ENCODE measurements at regions not wholly inside any gene's neighbourhood (a gene's known extent, or its start where the extent isn't known, plus 50 kb on each side); places are given as distances from the start of the nearest gene placed in this dataset.

DNA sequence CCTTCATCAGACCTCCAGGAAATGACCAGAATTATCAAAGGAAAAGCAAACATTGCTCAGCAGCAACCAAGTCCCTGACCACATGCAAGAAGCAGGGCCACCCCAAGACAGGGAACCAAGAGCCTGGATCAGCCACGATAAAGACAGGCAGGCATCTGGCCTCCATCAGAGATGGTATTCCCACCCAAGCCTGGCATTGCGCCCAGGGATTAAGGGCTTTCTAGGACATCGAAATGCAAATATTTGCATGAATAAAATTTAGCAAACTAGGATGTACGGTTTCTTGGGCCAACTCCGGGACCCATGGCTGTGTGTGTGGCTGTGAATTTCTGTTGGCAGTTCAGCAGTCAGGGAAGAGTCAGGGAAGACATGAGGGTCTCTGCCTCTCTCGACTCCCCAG lies 241.4 kb upstream of the DYNLRB2 start:
- TF ChIP-seq, protein P1, sequence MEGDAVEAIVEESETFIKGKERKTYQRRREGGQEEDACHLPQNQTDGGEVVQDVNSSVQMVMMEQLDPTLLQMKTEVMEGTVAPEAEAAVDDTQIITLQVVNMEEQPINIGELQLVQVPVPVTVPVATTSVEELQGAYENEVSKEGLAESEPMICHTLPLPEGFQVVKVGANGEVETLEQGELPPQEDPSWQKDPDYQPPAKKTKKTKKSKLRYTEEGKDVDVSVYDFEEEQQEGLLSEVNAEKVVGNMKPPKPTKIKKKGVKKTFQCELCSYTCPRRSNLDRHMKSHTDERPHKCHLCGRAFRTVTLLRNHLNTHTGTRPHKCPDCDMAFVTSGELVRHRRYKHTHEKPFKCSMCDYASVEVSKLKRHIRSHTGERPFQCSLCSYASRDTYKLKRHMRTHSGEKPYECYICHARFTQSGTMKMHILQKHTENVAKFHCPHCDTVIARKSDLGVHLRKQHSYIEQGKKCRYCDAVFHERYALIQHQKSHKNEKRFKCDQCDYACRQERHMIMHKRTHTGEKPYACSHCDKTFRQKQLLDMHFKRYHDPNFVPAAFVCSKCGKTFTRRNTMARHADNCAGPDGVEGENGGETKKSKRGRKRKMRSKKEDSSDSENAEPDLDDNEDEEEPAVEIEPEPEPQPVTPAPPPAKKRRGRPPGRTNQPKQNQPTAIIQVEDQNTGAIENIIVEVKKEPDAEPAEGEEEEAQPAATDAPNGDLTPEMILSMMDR (conservative IDR thresholded peaks at IDR 0.05): no peak
- no peak for TF ChIP-seq EZH2 (IDR thresholded peaks at IDR 0.05; ENCODE audit: low read depth)

All from PC-9 (cell line).